Neural progenitor cell (in vitro differentiated cells): ENCODE measurements at regions not wholly inside any gene's neighbourhood (a gene's known extent, or its start where the extent isn't known, plus 50 kb on each side); places are given as distances from the start of the nearest gene placed in this dataset.

Source experiments
- CTCF ChIP-seq: fragments of 200-600 bp; sonication (generic); IDR thresholded peaks from 2 replicates; pipeline ENCODE4 v1.5.1; 2017; ENCODE audit warnings: antibody characterized with exemption, mild to moderate bottlenecking
- EZH2 ChIP-seq: fragments of 200-600 bp; sonication (generic); IDR thresholded peaks from 2 replicates; pipeline ENCODE4 v1.6.1; 2017; ENCODE audit warnings: antibody characterized with exemption, mild to moderate bottlenecking, moderate library complexity
- EZH2phosphoT487 ChIP-seq: fragments of 200-600 bp; sonication (generic); IDR thresholded peaks from 2 replicates; pipeline ENCODE4 v1.6.1; 2017; ENCODE audit warnings: antibody characterized with exemption

GRCh38 chr10:112873541-112873940 is 76.5 kb upstream of the TCF7L2 start:
- no peak for TF ChIP-seq CTCF
- no peak for TF ChIP-seq EZH2phosphoT487
- no peak for TF ChIP-seq EZH2
